Smooth muscle cell (in vitro differentiated cells): ENCODE measurements at regions not wholly inside any gene's neighbourhood (a gene's known extent, or its start where the extent isn't known, plus 50 kb on each side); places are given as distances from the start of the nearest gene placed in this dataset.
A peak's percentile ranks its signal among the peaks of the same experiment; 100 is the strongest.

Source experiments
- DNase-seq: peaks from one replicate; lab custom pipeline; 2025; ENCODE audit not compliant: unreplicated experiment; lab: John Stamatoyannopoulos, UW
- H2AFZ ChIP-seq: fragments of 200-600 bp; sonication (generic); 2 replicates; pipeline ENCODE4 v1.6.0; 2016; ENCODE audit warnings: antibody characterized with exemption, low read depth, mild to moderate bottlenecking
- H3F3A ChIP-seq: fragments of 200-600 bp; sonication (generic); 2 replicates; pipeline ENCODE4 v1.6.0; 2017; ENCODE audit warnings: antibody characterized with exemption, low read depth
- H3K27ac ChIP-seq: fragments of 200-600 bp; sonication (generic); 2 replicates; pipeline ENCODE4 v1.5.1; 2016; ENCODE audit warnings: low read depth, mild to moderate bottlenecking
- H3K27me3 ChIP-seq: fragments of 200-600 bp; sonication (generic); 2 replicates; pipeline ENCODE4 v1.6.1; 2016; ENCODE audit warnings: low read depth, mild to moderate bottlenecking
- H3K36me3 ChIP-seq: fragments of 200-600 bp; sonication (generic); 2 replicates; pipeline ENCODE4 v1.5.1; 2016; ENCODE audit warnings: low read depth
- H3K4me1 ChIP-seq: fragments of 200-600 bp; sonication (generic); 2 replicates; pipeline ENCODE4 v1.5.1; 2016; ENCODE audit warnings: low read depth
- H3K4me2 ChIP-seq: fragments of 200-600 bp; sonication (generic); 2 replicates; pipeline ENCODE4 v1.6.0; 2016; ENCODE audit warnings: mild to moderate bottlenecking
- H3K4me3 ChIP-seq: fragments of 200-600 bp; sonication (generic); 2 replicates; pipeline ENCODE4 v1.5.1; 2016; ENCODE audit warnings: mild to moderate bottlenecking
- H3K79me2 ChIP-seq: fragments of 200-600 bp; sonication (generic); 2 replicates; pipeline ENCODE4 v1.6.0; 2016; ENCODE audit warnings: low read depth, mild to moderate bottlenecking
- H3K9ac ChIP-seq: fragments of 200-600 bp; sonication (generic); 2 replicates; pipeline ENCODE4 v1.6.0; 2016; ENCODE audit warnings: low read depth
- H3K9me3 ChIP-seq: fragments of 200-600 bp; sonication (generic); replicated peaks from 2 replicates; pipeline ENCODE4 v1.5.1; 2016; ENCODE audit warnings: low read depth
- H4K20me1 ChIP-seq: fragments of 200-600 bp; sonication (generic); 2 replicates; pipeline ENCODE4 v1.6.0; 2016; ENCODE audit warnings: low read depth
- WGBS: methylation state at CpG from one replicate; pipeline ENCODE4 v1.1.7; 2016; ENCODE audit warnings: low lambda C conversion rate; 5-methylcytosine and 5-hydroxymethylcytosine counted together
- TF ChIP-seq, protein P1 (sequence below): fragments of 200-600 bp; sonication (generic); IDR thresholded peaks from 2 replicates; pipeline ENCODE4 v1.5.1; 2017; ENCODE audit warnings: borderline replicate concordance, mild to moderate bottlenecking, antibody characterized with exemption; ENCODE audit not compliant: insufficient read depth, poor library complexity, severe bottlenecking

GRCh38 chr2:215879331-215879730, 134.0 kb downstream of the MREG start:
- WGBS = 9% methylated on average over 1 of the region's 1 CpG
- DNase-seq = no peak
- peak overlapping the region; percentile 77 for H3K27ac ChIP-seq

GRCh38 chr2:215878476-215879063, 134.8 kb downstream of the MREG start:
- 69% methylated on average over 4 of the region's 4 CpGs for WGBS
- peaks cover 4% of the 10 kb centered on the region for H3K4me1 ChIP-seq
- H3K4me3 ChIP-seq = no peak overlapping the region
- H3K9me3 ChIP-seq = no peaks in the 10 kb centered on the region
- H4K20me1 ChIP-seq = no peaks in the 10 kb centered on the region
- no peak overlapping the region for H2AFZ ChIP-seq
- TF ChIP-seq, protein P1, sequence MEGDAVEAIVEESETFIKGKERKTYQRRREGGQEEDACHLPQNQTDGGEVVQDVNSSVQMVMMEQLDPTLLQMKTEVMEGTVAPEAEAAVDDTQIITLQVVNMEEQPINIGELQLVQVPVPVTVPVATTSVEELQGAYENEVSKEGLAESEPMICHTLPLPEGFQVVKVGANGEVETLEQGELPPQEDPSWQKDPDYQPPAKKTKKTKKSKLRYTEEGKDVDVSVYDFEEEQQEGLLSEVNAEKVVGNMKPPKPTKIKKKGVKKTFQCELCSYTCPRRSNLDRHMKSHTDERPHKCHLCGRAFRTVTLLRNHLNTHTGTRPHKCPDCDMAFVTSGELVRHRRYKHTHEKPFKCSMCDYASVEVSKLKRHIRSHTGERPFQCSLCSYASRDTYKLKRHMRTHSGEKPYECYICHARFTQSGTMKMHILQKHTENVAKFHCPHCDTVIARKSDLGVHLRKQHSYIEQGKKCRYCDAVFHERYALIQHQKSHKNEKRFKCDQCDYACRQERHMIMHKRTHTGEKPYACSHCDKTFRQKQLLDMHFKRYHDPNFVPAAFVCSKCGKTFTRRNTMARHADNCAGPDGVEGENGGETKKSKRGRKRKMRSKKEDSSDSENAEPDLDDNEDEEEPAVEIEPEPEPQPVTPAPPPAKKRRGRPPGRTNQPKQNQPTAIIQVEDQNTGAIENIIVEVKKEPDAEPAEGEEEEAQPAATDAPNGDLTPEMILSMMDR = no peak
- H3K9ac ChIP-seq = peak overlapping the region; percentile 46
- no peak overlapping the region for H3K4me2 ChIP-seq
- H3F3A ChIP-seq = no peaks in the 10 kb centered on the region
- H3K79me2 ChIP-seq = no peaks in the 10 kb centered on the region
- no peaks in the 10 kb centered on the region for H3K27me3 ChIP-seq
- peak overlapping the region; percentile 77 for H3K27ac ChIP-seq
- no peaks in the 10 kb centered on the region for H3K36me3 ChIP-seq
- no peak for DNase-seq

More at GRCh38 chr2:215879331-215879730, 134.0 kb downstream of the MREG start:
- H3K9me3 ChIP-seq = no peaks in the 10 kb centered on the region
- H4K20me1 ChIP-seq = no peaks in the 10 kb centered on the region
- no peaks in the 10 kb centered on the region for H3F3A ChIP-seq
- no peak overlapping the region for H2AFZ ChIP-seq
- no peaks in the 10 kb centered on the region for H3K79me2 ChIP-seq
- peak overlapping the region; percentile 43 for H3K9ac ChIP-seq
- TF ChIP-seq, protein P1 = no peak
- H3K4me2 ChIP-seq = no peak overlapping the region
- no peaks in the 10 kb centered on the region for H3K36me3 ChIP-seq
- peaks cover 5% of the 10 kb centered on the region for H3K4me1 ChIP-seq
- no peaks in the 10 kb centered on the region for H3K27me3 ChIP-seq
- no peak overlapping the region for H3K4me3 ChIP-seq

GRCh38 chr2:215876937-215877238, 136.5 kb downstream of the MREG start:
- no peaks in the 10 kb centered on the region for H3K9me3 ChIP-seq
- no peak overlapping the region for H3K4me3 ChIP-seq
- H3K36me3 ChIP-seq = no peaks in the 10 kb centered on the region
- no peaks in the 10 kb centered on the region for H3K27me3 ChIP-seq
- 100% methylated on average over 1 of the region's 1 CpG for WGBS
- no peak for DNase-seq
- TF ChIP-seq, protein P1 = no peak
- H4K20me1 ChIP-seq = no peaks in the 10 kb centered on the region
- peak overlapping the region; percentile 77 for H3K27ac ChIP-seq
- H3K4me1 ChIP-seq = peaks cover 4% of the 10 kb centered on the region
- H3K9ac ChIP-seq = no peak overlapping the region
- H3K79me2 ChIP-seq = no peaks in the 10 kb centered on the region
- no peak overlapping the region for H2AFZ ChIP-seq
- H3F3A ChIP-seq = no peaks in the 10 kb centered on the region
- H3K4me2 ChIP-seq = no peak overlapping the region

DNA sequence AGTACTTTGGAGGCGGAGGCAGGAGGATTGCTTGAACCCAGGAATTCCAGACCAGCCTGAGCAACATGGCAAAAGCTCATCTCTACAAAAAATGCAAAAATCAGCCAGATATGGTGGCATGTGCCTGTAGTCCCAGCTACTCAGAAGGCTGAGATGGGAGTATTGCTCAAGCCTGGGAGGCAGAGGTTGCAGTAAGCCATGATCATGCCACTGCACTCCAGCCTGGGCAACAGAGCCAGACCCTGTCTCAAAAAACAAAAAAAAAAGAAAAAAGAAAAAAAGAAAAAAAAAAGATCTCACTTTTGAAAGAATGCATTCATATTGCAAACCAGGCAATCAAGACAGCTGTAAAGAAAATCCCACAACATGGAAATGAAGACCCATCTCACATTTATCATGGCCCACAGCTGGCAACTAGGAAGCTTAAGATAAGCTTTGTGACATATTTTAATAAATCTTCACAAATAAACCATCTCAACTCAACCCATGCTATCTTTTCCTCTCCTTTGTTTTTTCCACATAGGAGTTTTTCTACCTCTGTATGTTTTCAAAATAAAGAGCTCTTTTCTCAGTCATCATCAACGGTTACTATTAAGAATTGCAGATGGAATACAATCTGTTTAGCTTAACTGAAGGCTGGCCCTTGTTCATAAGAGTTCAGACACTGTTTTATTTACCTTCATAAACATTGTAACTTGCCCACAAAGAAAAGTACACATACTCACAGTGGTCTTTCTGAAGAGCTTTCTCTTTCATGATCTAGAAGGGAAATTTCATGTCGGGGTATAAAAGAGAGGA, 137.0 kb downstream of the MREG start:
- Histone ChIP-seq H3K9me3 (no peaks in the 10 kb centered on the region), H2AFZ (no peak overlapping the region), H3K4me2 (no peak overlapping the region), H3K4me1 (peaks cover 3% of the 10 kb centered on the region), H3K27ac (peak overlapping the region; percentile 77), H3K4me3 (no peak overlapping the region), H3K79me2 (no peaks in the 10 kb centered on the region), H4K20me1 (no peaks in the 10 kb centered on the region), H3K9ac (no peak overlapping the region), H3K27me3 (no peaks in the 10 kb centered on the region), H3F3A (no peaks in the 10 kb centered on the region), H3K36me3 (no peaks in the 10 kb centered on the region)
- WGBS = 95% methylated on average over 3 of the region's 3 CpGs
- DNase-seq = no peak
- TF ChIP-seq, protein P1 = no peak
